ENCODE measurements at regions not wholly inside any gene's neighbourhood (a gene's known extent, or its start where the extent isn't known, plus 50 kb on each side); places are given as distances from the start of the nearest gene placed in this dataset.

DNA sequence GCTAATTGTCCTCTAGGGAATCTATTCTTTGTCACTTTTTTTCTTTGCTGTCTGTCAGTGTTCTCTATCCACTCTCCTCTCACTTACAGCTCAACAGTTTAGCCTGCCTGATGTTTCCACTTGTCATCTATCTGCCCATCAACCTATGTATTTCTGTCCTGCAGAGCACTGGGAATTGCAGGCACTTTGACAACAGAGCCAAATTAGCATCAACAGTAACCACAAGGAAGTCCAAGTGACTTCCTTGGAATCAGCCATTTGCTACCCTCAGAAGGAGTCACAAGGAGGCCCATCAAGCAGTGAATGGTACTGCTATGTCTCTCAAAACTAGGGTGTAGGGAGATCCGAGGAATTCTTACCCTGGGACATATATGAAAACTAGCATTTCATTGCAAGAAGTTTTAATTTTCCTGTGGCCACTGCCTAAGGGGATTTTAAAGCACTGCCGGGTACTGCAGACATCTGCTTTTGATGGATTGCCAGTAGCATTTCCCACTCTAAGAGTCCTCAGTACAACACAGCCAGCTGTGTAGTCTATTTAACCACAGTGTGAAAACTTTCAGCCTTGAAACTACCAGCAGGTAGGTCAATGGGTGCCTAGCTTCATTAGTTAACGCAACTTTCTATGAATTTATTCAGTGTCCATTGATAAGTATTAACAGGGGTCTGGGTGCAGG is 898.8 kb downstream of the NTRK3 start:
- no peak for DNase-seq (ENCODE audit: low read depth in 3 of 3)

GRCh38 chr15:87355946-87356345 is 900.6 kb downstream of the NTRK3 start:
- no peak for DNase-seq (ENCODE audit: low read depth in 3 of 3)

GRCh38 chr15:87354661-87355410 is 901.7 kb downstream of the NTRK3 start:
- DNase-seq (ENCODE audit: low read depth in 3 of 3), result no peak

DNA sequence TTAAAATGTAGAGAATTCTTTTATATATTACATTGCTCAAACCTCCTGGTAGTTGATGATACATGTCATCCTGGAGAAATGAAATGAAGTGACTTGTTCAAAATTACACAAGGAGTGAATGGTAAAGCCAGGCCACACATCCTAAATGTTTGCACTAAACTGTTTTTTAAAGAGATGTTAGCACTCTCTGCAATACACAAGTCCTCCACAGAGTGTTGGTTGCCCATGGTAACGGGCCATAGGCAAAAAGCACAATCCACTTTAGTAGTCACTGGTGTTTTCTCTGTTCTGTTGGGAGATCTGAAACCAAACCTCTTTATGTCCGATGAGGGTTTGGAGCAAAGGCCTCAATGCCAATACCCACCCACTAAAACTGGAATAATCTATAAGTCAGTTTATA is 907.4 kb downstream of the NTRK3 start:
- DNase-seq (ENCODE audit: low read depth in 3 of 3), result no peak

- DNase-seq (ENCODE audit: low read depth in 3 of 3), result no peak
Observed at GRCh38 chr15:87348746-87349145, 907.8 kb downstream of the NTRK3 start.

DNA sequence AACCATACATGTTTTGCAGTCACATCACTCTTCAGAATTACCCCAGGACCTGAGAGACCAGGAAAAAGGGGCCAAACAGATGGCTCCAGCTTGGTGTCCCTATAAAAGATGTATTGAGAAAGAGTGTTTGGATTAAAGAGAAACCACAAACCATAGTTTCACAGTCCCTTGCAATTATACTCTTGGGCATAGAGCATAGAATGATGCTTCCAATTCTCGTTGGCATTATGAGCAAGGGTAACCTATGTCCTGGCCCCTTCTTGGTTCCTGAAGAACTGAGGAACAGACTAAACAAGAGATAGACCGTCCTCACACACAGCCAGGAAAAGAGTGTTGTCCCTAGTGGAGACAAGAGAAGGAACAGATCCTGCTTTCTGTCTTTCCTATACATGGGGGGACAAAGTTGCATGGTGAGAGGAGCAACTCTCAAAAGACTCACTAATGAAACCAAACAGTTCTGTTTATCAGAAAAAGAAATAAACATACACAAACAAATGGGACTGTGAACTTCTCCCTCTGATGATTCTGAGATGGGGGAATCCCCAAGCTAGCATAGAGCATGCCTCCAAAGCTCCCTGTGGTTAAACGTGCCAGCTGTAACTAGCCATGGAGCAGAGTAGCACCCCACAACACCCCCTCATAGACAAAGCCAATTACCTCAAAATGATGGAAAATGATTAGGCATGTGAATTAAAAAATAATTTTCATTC is 908.6 kb downstream of the NTRK3 start:
- no peak for DNase-seq (ENCODE audit: low read depth in 3 of 3)

- no peak for DNase-seq (ENCODE audit: low read depth in 3 of 3)
Observed at GRCh38 chr15:87345961-87346360, 910.6 kb downstream of the NTRK3 start.

DNA sequence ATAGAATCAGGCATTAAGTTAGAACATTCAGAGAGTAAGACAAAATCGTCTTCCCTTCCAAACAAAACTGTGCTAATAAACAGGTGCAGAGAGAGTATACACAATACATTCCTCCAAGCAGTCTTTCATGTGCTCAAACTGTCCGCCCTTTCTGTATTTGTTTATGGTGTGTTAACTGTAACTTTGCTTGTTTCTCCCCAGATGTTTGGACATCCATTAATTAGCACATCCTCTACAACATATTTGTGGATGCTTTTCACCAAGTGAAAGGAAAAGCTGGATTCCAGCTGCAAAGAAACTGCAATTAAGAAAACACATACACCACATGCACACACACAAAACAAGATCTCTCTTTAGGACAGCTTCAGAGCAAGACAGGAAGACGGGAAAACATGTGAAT is 912.6 kb downstream of the NTRK3 start:
- no peak for DNase-seq (ENCODE audit: low read depth in 3 of 3)

DNA sequence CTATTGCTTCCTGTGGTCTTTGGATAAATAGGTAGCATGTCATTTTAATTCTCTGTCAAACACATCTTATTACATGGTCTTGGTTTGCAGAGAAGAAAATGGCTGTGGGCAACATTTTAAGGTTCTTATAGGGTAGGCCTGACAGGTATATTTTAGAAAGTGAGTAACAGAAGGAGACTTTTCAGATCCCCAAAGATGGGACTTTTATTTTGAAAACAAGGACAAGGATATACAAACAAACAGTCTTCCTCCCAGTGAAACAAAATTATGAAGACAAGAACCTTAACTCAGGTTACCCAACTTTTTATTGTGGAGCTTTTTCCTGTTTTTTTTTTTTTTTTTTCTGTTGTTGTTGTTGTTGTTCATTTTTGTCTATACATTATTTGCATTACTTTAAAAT is 916.2 kb downstream of the NTRK3 start:
- no peak for DNase-seq (ENCODE audit: low read depth in 3 of 3)

DNA sequence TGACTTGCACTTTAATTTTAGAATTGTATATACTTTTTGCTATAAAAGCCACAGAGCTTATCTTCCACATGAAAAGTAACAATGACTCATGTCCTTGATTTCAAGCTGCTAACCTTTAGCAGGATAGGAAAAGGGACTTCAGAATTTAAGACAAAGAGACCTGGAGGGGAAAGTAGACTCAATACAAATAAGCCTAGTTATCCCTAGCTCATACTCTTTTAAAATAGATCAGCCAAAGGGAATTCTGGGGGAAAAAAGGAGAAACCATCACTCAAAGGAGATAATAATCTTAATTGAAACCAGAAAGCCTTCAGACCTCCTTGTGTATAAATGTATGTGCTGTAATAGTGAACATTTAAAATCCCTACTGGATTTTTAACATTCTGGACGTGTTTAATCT is 930.3 kb downstream of the NTRK3 start:
- no peak for DNase-seq (ENCODE audit: low read depth in 3 of 3)

- DNase-seq (ENCODE audit: low read depth in 3 of 3), result no peak
Observed at GRCh38 chr15:87322870-87323269, 933.7 kb downstream of the NTRK3 start.

DNA sequence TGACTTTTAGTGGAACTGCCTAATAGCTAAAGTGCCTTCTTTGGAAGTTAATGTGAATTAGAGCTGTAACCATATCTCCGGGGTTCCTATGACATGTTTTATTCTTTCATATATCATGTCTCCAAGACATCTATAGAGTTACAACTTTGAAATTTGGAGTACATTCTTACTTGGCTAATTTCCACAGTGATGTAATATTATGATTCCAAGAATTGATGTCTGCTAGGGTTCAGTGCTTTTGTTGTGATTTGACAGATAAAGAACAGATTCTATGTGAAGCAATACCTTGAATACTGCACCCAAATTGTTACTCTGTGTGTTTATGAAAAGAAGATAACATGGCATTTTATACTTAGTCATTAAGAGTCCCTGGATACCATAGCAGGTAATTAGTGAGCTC is 934.3 kb downstream of the NTRK3 start:
- no peak for DNase-seq (ENCODE audit: low read depth in 3 of 3)

GRCh38 chr15:87317900-87318299 is 938.6 kb downstream of the NTRK3 start:
- no peak for DNase-seq (ENCODE audit: low read depth in 3 of 3)

DNA sequence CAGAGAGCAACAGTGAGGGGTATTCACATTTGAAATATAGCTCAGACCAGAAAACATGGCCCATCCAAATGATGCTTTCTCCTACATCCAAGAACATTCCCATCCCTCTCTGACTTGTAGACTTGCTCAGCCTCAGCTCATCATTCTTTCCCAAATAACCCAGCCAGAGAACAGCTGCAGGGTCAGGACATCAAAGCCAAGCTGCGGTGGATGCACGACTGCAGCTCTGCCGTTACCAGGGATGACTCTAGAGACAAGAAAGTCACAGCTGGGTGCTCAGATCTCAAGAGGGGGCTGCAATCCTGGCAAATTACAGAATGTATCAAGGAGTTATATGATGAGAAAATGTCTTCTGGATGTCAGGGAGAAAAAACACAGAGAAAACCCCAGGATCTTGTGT is 944.3 kb downstream of the NTRK3 start:
- no peak for DNase-seq (ENCODE audit: low read depth in 3 of 3)

GRCh38 chr15:87300146-87300545 is 956.4 kb downstream of the NTRK3 start:
- DNase-seq (ENCODE audit: low read depth in 3 of 3), result no peak

DNA sequence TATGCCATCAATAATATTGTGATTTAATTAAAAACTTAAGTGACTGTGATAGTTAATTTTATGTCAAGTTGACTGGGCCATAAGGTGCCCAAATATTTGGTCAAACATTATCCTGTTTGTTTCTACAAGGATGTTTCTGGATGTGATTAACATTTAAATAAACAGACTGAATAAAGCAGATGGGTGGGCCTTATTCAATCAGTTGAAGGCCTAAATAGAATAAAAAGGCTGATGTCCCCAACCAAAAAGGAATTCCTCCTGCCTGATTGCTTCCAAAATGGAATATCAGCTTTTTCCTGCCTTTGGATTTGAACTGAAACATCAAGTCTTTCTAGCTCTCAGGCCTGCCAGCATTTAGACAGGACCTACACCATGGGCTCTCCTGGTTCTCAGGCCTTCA is 961.7 kb downstream of the NTRK3 start:
- DNase-seq (ENCODE audit: low read depth in 3 of 3), result no peak

DNA sequence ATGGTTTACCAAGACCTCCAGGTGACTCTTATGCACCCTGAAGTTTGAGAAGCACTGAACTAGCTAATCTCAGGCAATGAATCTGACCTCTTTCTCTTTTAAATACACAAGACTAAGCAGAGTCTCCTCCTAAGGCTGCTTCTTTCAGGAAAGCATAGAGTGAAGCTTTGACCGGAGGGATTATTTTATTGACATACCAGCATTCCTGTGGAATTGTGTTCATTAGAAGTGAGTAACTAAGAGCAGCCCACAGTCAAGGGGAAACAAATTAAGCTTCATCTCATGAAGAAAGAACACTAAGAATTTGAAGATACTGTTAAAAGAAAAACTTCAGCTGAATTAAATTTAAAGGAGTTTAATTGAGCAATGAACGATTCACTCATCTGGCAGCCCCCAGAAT is 963.5 kb downstream of the NTRK3 start:
- DNase-seq (ENCODE audit: low read depth in 3 of 3), result no peak

- no peak for DNase-seq (ENCODE audit: low read depth in 3 of 3)
Observed at GRCh38 chr15:87287156-87287555, 969.4 kb downstream of the NTRK3 start.

- no peak for DNase-seq (ENCODE audit: low read depth in 3 of 3)
Observed at GRCh38 chr15:87269566-87269965, 987.0 kb downstream of the NTRK3 start.

DNA sequence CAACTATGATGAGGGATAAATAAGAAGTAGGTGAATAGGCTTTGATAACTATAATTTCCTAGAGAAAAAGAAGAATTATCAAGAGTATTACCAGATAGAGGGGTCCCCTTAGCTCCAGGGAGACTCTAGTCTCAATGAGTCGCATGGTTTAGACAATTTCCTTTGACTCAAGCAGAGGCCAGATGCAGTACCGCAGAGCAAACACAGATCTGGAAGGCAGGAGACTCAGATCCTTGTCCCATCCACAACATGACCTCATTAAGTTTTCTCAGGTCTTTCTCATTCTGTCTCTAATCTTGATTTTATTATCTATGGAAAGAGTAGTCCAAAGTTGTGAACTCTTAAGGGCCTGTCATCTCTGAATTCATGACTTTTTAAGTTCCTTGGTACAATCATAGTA is 987.9 kb downstream of the NTRK3 start:
- DNase-seq (ENCODE audit: low read depth in 3 of 3), result no peak

- DNase-seq (ENCODE audit: low read depth in 3 of 3), result no peak
Observed at GRCh38 chr15:87267798-87268197, 988.7 kb downstream of the NTRK3 start.

GRCh38 chr15:87263871-87264270 is 992.7 kb downstream of the NTRK3 start:
- no peak for DNase-seq (ENCODE audit: low read depth in 3 of 3)

- DNase-seq (ENCODE audit: low read depth in 3 of 3), result no peak
Observed at GRCh38 chr15:87263296-87263695, 993.2 kb downstream of the NTRK3 start.

Measured in stimulated activated CD4-positive, alpha-beta T cell treated with anti-CD3 and anti-CD28 coated beads, TNF-alpha, amount 100 ng/mL, for 24 hours (primary cell).